Left ventricle myocardium superior (tissue), 1 donor: ENCODE measurements at regions not wholly inside any gene's neighbourhood (a gene's known extent, or its start where the extent isn't known, plus 50 kb on each side); places are given as distances from the start of the nearest gene placed in this dataset.
"Not testable (repeated sequence)": the region's sequence is repeated elsewhere in the genome, so short reads cannot be mapped to it uniquely, and the experiment has no call there.

Experiments used
- ATAC-seq: fragments of 200-7000 bp; cut with Tn5 transposase; one replicate; pipeline ENCODE4 v1.9.1; 2020; ENCODE audit warnings: mild to moderate bottlenecking, moderate library complexity
- DNase-seq: peaks from one replicate; pipeline ENCODE4 v3.0.0-alpha.2; 2020
- intact Hi-C: fragments of 100-400 bp; cut with micrococcal nuclease; formaldehyde crosslinking; loops from one replicate; pipeline ENCODE4 v1.11.0; 2022
- donor health status: DM: no; HTN: yes; CAD: no; lungs with severe emphysema.

- intact Hi-C loops = no loop called here
- ATAC-seq = no peak
- DNase-seq = no peak
Observed at GRCh38 chr17:5973410-5973809, 96.8 kb upstream of the WSCD1 start.

DNA sequence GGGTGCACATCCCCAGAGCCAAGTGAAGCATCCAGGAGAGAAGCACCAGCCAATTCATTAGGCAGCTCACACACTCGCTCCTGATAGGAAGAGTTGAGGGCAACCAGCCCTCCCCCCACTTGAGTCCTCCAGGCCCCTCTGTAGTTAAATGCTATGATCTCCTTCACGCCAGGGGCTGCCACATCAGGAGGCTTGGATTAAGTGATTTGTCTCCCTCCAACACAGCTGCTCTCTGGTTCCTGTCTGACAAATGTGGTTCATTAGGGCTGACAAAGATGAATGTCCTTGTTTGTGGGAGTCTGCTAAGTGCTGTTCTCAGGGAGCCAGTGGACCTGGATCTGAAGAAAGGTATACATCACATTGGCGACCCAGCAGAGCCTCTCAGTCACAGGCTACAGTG lies 94.5 kb upstream of the WSCD1 start:
- DNase-seq (no peak), ATAC-seq (no peak)
- intact Hi-C loops = no loop called here

DNA sequence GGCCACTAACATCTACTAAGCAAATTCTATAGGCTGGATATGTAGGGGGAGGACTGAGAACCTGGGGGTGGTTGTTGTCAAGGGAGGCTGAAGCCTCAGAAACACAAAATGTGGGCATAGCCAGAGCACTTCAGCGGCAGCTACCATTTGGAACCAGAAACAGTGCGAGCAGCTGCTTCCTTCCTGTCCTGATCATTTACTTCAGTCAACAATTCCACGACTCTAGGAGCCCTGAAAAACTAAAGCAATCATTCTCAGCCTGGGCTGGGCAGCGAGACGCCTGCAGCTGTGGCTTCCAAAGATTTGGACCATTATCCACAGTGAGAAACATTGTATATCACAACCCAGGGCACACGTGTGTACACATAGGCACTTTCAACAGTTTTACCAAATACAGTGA lies 93.9 kb upstream of the WSCD1 start:
- no peak for ATAC-seq
- DNase-seq = no peak
- intact Hi-C loops = no loop called here

DNA sequence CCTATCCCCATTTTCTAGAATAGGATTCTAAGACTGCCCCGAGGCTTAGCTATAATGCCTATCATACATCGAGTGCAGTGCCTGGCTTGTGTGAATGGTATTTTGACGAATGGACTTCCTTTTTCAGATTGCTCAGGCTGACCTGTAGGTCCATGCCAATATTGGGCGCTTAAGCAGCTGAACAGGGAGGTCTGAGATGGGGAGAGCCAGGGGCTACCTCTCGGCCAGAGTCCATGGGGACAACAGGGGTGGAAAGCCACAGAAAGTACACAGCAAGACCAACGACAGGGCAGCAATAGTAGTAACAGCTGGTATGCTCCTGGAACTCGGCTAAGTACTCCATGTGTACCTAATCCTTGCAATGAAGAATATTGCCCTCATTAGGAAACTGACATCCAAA lies 91.7 kb upstream of the WSCD1 start:
- no peak for ATAC-seq
- DNase-seq = no peak
- intact Hi-C loops = no loop called here

GRCh38 chr17:5980941-5981340 lies 89.2 kb upstream of the WSCD1 start:
- no peak for DNase-seq
- intact Hi-C loops = no loop called here
- ATAC-seq = no peak

- intact Hi-C loops = no loop called here
- DNase-seq (no peak), ATAC-seq (no peak)
Observed at GRCh38 chr17:5986644-5987043, 83.5 kb upstream of the WSCD1 start.

DNA sequence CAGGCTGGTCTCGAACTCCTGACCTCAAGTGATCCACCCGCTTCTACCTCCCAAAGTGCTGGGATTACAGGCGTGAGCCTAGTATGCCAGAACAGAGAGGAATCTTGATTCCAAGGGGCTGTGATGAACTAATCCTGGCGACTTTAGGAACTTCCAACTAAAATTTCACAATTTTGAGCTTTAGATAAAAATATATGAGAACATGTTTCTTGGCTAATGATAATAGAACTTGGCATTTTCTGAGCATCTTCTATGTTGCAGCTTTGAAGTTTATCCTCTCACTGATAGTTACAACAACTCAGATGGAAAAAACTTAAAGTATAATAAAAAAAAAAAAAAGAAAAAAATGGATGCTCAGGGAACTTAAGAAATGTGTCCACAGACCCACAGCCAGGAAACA lies 69.8 kb upstream of the WSCD1 start:
- intact Hi-C loops = no loop called here
- ATAC-seq (no peak), DNase-seq (no peak)

- not testable (repeated sequence) for ATAC-seq, DNase-seq
Observed at GRCh38 chr17:6003221-6003620, 67.0 kb upstream of the WSCD1 start.

DNA sequence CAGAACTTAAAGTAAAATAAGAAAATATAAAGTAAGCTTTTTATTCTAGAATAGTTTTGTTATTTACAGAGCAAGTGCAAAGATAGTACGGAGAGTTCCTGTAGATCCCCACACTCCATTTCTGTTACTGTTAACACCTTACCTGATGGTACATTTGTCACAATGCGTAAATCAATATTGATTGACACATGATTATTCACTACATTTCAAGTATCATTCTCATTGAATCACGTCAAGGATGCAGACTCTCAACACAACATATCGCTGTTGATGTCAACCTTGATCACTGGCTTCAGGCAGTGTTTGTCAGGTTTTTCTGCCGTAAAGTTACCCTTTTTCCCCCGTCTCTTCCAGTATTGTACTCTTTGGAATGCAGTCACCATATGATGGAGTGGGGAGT lies 64.2 kb upstream of the WSCD1 start:
- ATAC-seq (no peak), DNase-seq (no peak)
- intact Hi-C loops = no loop called here

More at GRCh38 chr17:6003221-6003620, 67.0 kb upstream of the WSCD1 start:
- intact Hi-C loops = not testable (repeated sequence)

GRCh38 chr17:6011206-6011605 lies 59.0 kb upstream of the WSCD1 start:
- no peak for ATAC-seq
- intact Hi-C loops = no loop called here
- DNase-seq = no peak

DNA sequence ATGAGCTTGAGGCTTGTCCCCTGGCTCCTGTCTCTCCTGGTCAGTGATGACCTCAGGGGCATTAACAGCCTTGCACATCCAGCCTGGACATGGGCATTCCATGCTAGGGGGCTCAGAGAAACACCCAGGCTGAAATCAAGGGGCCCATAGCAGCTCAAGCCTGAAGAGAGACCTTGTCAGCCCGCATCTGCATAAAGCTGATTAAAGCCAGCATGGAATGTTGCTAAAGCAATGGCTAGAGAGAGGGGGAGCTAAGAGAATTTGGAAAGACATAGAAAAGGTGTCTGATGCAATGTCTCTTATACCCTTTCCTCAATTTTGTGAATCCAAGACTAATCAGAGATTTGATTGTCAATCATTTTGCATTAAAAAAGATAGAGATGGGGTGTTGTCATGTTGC lies 51.4 kb upstream of the WSCD1 start:
- intact Hi-C loops = no loop called here
- no peak for DNase-seq
- ATAC-seq = no peak

DNA sequence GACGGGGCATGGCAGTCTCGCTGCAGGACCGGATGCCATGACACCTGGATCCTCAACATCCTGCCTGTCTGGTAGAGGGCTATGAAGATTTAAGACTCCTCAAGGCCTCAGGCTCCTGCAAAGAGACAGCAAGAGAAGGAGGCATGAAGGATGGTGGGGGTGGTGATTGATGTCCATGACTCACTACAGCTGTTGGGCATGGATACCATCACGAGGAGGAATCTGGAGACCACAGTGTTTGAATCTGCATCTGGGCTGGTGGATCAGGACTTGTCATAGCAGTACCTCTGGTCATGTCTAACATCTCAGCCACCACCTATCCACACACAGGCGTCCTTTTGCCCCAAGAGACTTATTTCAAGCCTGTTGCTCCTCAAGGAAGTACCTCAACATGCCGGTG lies 50.2 kb upstream of the WSCD1 start:
- intact Hi-C loops = no loop called here
- ATAC-seq = no peak
- no peak for DNase-seq

- no peak for ATAC-seq
- intact Hi-C loops = no loop called here
- DNase-seq = no peak
Observed at GRCh38 chr17:6020376-6021010, 49.7 kb upstream of the WSCD1 start.
